COR-L47 (cell line): ENCODE measurements at regions not wholly inside any gene's neighbourhood (a gene's known extent, or its start where the extent isn't known, plus 50 kb on each side); places are given as distances from the start of the nearest gene placed in this dataset.
A peak's percentile ranks its signal among the peaks of the same experiment; 100 is the strongest.
"Not testable (repeated sequence)": the region's sequence is repeated elsewhere in the genome, so short reads cannot be mapped to it uniquely, and the experiment has no call there.

Experiments used
- DNase-seq: peaks from one replicate; lab custom pipeline; 2025; lab: John Stamatoyannopoulos, UW

- no peak for DNase-seq
Observed at GRCh38 chr2:144982481-144982880, 462.6 kb upstream of the ZEB2 start.

GRCh38 chr2:144975881-144976280 lies 456.0 kb upstream of the ZEB2 start:
- DNase-seq = no peak

GRCh38 chr2:144972676-144973075 lies 452.8 kb upstream of the ZEB2 start:
- DNase-seq = no peak

GRCh38 chr2:144971786-144972335 lies 451.9 kb upstream of the ZEB2 start:
- DNase-seq = no peak

- DNase-seq = not testable (repeated sequence)
Observed at GRCh38 chr2:144970410-144970809, 450.5 kb upstream of the ZEB2 start.

GRCh38 chr2:144969564-144969963 lies 449.6 kb upstream of the ZEB2 start:
- not testable (repeated sequence) for DNase-seq

GRCh38 chr2:144967961-144968360 lies 448.0 kb upstream of the ZEB2 start:
- DNase-seq = no peak

GRCh38 chr2:144965172-144965571 lies 445.3 kb upstream of the ZEB2 start:
- no peak for DNase-seq

- DNase-seq = no peak
Observed at GRCh38 chr2:144963031-144963430, 443.1 kb upstream of the ZEB2 start.

- no peak for DNase-seq
Observed at GRCh38 chr2:144959416-144959815, 439.5 kb upstream of the ZEB2 start.

- no peak for DNase-seq
Observed at GRCh38 chr2:144950899-144951560, 431.1 kb upstream of the ZEB2 start.

- no peak for DNase-seq
Observed at GRCh38 chr2:144948205-144948855, 428.4 kb upstream of the ZEB2 start.

- no peak for DNase-seq
Observed at GRCh38 chr2:144947709-144948037, 427.8 kb upstream of the ZEB2 start.

GRCh38 chr2:144946263-144946662 lies 426.3 kb upstream of the ZEB2 start:
- DNase-seq = no peak

- peak; percentile 39 for DNase-seq
Observed at GRCh38 chr2:144944546-144945220, 424.8 kb upstream of the ZEB2 start.

GRCh38 chr2:144943986-144944385 lies 424.1 kb upstream of the ZEB2 start:
- DNase-seq = no peak

- no peak for DNase-seq
Observed at GRCh38 chr2:144943293-144943941, 423.5 kb upstream of the ZEB2 start.

GRCh38 chr2:144942516-144943256 lies 422.8 kb upstream of the ZEB2 start:
- no peak for DNase-seq

- no peak for DNase-seq
Observed at GRCh38 chr2:144941743-144942488, 422.0 kb upstream of the ZEB2 start.

- DNase-seq = no peak
Observed at GRCh38 chr2:144939590-144939989, 419.7 kb upstream of the ZEB2 start.
